ENCODE measurements at regions not wholly inside any gene's neighbourhood (a gene's known extent, or its start where the extent isn't known, plus 50 kb on each side); places are given as distances from the start of the nearest gene placed in this dataset.

DNA sequence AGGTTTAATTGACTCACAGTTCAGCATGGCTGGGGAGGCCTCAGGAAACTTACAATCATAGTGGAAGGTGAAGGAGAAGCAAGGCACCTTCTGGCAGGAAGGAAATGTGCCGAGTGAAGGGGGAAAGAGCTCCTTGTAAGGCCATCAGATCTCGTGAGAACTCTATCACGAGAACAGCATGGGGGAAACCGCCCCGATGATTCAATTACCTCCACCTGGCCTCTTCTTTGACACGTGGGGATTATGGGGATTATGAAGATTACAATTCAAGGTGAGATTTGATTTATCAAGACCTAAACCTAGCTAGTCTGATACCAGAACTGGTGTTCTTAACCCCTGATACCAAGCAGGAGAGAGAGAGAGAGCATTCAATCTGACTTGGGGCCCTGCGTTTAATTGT, 258.7 kb downstream of the PTEN start:
- Histone ChIP-seq H3K4me2 (replicated peaks; ENCODE audit: low read depth, low read length, poor library complexity, severe bottlenecking) (no peak overlapping the region), H3K27me3 (replicated peaks in 1 of 4; ENCODE audit: control extremely low read depth in 1 of 4, control insufficient read depth in 3 of 4, insufficient read depth in 4 of 4, low read length in 3 of 4) (no peaks in the 10 kb centered on the region), H3K4me3 (ENCODE audit: control extremely low read depth in 1 of 5, extremely low read depth in 1 of 5, insufficient read depth in 1 of 5, low read depth in 2 of 5, low read length in 4 of 5) (no peak overlapping the region), H3K9ac (ENCODE audit: low read length) (no peak overlapping the region), H3K36me3 (replicated peaks in 1 of 2; ENCODE audit: control extremely low read depth in 1 of 2, control insufficient read depth in 1 of 2, extremely low read depth in 1 of 2, insufficient read depth in 2 of 2, low read length in 1 of 2) (no peaks in the 10 kb centered on the region), H2AFZ (ENCODE audit: insufficient read depth, low read depth, low read length, poor library complexity, severe bottlenecking) (no peak overlapping the region), H3K79me2 (ENCODE audit: control insufficient read depth, insufficient read depth, low read length) (no peaks in the 10 kb centered on the region), H3K27ac (ENCODE audit: low read length in 2 of 2) (no peak overlapping the region), H3K4me1 (ENCODE audit: control insufficient read depth in 2 of 2, insufficient read depth in 2 of 2, low read length in 2 of 2) (peaks cover 35 to 39% of the 10 kb centered on the region in 2 donors), H4K20me1 (ENCODE audit: control insufficient read depth, insufficient read depth, low read length, poor library complexity, severe bottlenecking) (no peaks in the 10 kb centered on the region), H3K9me3 (ENCODE audit: control extremely low read depth in 1 of 3, control insufficient read depth in 2 of 3, insufficient read depth in 1 of 3, low read length in 2 of 3) (peaks cover 0 to 3% (median 0%) of the 10 kb centered on the region in 3 donors)
- H3K27ac Mint-ChIP-seq: no peak overlapping the region
- H3K4me3 Mint-ChIP-seq: no peak overlapping the region
- ATAC-seq (ENCODE audit: low read depth): no peak
- H3K27me3 Mint-ChIP-seq: no peaks in the 10 kb centered on the region
- intact Hi-C loops (cut with micrococcal nuclease): no loop called here
- ChIA-PET POLR2A (no interaction called here), CTCF (interaction anchor here (1.3 to 3.0 kb wide), 3 partner anchors 266 to 431 kb away, joined by 3 to 7 read pairs (median 3); no protein-coding TSS in a partner anchor)
- no peak for DNase-seq
- H3K4me1 Mint-ChIP-seq: peaks cover 24% of the 10 kb centered on the region
- no peaks in the 10 kb centered on the region for H3K9me3 Mint-ChIP-seq (ENCODE audit: insufficient read depth)
- WGBS (ENCODE audit: insufficient coverage): no CpG with 5 or more reads among the region's 7 CpGs
- TF ChIP-seq, protein P1, sequence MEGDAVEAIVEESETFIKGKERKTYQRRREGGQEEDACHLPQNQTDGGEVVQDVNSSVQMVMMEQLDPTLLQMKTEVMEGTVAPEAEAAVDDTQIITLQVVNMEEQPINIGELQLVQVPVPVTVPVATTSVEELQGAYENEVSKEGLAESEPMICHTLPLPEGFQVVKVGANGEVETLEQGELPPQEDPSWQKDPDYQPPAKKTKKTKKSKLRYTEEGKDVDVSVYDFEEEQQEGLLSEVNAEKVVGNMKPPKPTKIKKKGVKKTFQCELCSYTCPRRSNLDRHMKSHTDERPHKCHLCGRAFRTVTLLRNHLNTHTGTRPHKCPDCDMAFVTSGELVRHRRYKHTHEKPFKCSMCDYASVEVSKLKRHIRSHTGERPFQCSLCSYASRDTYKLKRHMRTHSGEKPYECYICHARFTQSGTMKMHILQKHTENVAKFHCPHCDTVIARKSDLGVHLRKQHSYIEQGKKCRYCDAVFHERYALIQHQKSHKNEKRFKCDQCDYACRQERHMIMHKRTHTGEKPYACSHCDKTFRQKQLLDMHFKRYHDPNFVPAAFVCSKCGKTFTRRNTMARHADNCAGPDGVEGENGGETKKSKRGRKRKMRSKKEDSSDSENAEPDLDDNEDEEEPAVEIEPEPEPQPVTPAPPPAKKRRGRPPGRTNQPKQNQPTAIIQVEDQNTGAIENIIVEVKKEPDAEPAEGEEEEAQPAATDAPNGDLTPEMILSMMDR (IDR thresholded peaks at IDR 0.05): no peak
- TF ChIP-seq EZH2 (IDR thresholded peaks at IDR 0.05; ENCODE audit: borderline replicate concordance, insufficient read depth, low read depth, low read length, poor library complexity, severe bottlenecking): no peak

- Mint-ChIP-seq H3K9me3 (ENCODE audit: insufficient read depth) (no peaks in the 10 kb centered on the region), H3K4me3 (no peak overlapping the region), H3K27ac (no peak overlapping the region), H3K27me3 (no peaks in the 10 kb centered on the region), H3K4me1 (peaks cover 24% of the 10 kb centered on the region)
- TF ChIP-seq, protein P1 (IDR thresholded peaks at IDR 0.05): no peak
- TF ChIP-seq EZH2 (IDR thresholded peaks at IDR 0.05; ENCODE audit: borderline replicate concordance, insufficient read depth, low read depth, low read length, poor library complexity, severe bottlenecking): no peak
- Histone ChIP-seq H3K9ac (ENCODE audit: low read length) (no peak overlapping the region), H3K4me1 (ENCODE audit: control insufficient read depth in 2 of 2, insufficient read depth in 2 of 2, low read length in 2 of 2) (peaks cover 31 to 35% of the 10 kb centered on the region in 2 donors), H3K4me2 (replicated peaks; ENCODE audit: low read depth, low read length, poor library complexity, severe bottlenecking) (no peak overlapping the region), H3K9me3 (ENCODE audit: control extremely low read depth in 1 of 3, control insufficient read depth in 2 of 3, insufficient read depth in 1 of 3, low read length in 2 of 3) (peaks cover 0 to 3% (median 0%) of the 10 kb centered on the region in 3 donors), H3K79me2 (ENCODE audit: control insufficient read depth, insufficient read depth, low read length) (no peaks in the 10 kb centered on the region), H3K27me3 (replicated peaks in 1 of 4; ENCODE audit: control extremely low read depth in 1 of 4, control insufficient read depth in 3 of 4, insufficient read depth in 4 of 4, low read length in 3 of 4) (no peaks in the 10 kb centered on the region), H3K36me3 (replicated peaks in 1 of 2; ENCODE audit: control extremely low read depth in 1 of 2, control insufficient read depth in 1 of 2, extremely low read depth in 1 of 2, insufficient read depth in 2 of 2, low read length in 1 of 2) (no peaks in the 10 kb centered on the region), H3K27ac (ENCODE audit: low read length in 2 of 2) (no peak overlapping the region), H3K4me3 (ENCODE audit: control extremely low read depth in 1 of 5, extremely low read depth in 1 of 5, insufficient read depth in 1 of 5, low read depth in 2 of 5, low read length in 4 of 5) (no peak overlapping the region), H2AFZ (ENCODE audit: insufficient read depth, low read depth, low read length, poor library complexity, severe bottlenecking) (no peak overlapping the region), H4K20me1 (ENCODE audit: control insufficient read depth, insufficient read depth, low read length, poor library complexity, severe bottlenecking) (no peaks in the 10 kb centered on the region)
- ATAC-seq (ENCODE audit: low read depth) (no peak), DNase-seq (no peak)
- intact Hi-C loops (cut with micrococcal nuclease): no loop called here
- POLR2A ChIA-PET: no interaction called here
- WGBS (ENCODE audit: insufficient coverage): 100% methylated on average over 1 of the region's 4 CpGs
- CTCF ChIA-PET: interaction anchor here (1.6 to 3.0 kb wide), 2 partner anchors 266 to 267 kb away, joined by 3 to 7 read pairs; no protein-coding TSS in a partner anchor
These were observed 259.2 kb downstream of the PTEN start for GRCh38 chr10:88122576-88122975.

Data from B cell (primary cell).